Smooth muscle cell of the brain vasculature (primary cell): ENCODE measurements at regions not wholly inside any gene's neighbourhood (a gene's known extent, or its start where the extent isn't known, plus 50 kb on each side); places are given as distances from the start of the nearest gene placed in this dataset.
"Not testable (repeated sequence)": the region's sequence is repeated elsewhere in the genome, so short reads cannot be mapped to it uniquely, and the experiment has no call there.

Experiments used
- DNase-seq: peaks from one replicate; pipeline ENCODE4 v3.0.0-alpha.2; 2012; ENCODE audit warnings: low read depth, low spot score

GRCh38 chr4:30126351-30126750 lies 593.8 kb upstream of the PCDH7 start:
- DNase-seq, result no peak

GRCh38 chr4:30148828-30149227 lies 571.3 kb upstream of the PCDH7 start:
- DNase-seq, result not testable (repeated sequence)

- not testable (repeated sequence) for DNase-seq
Observed at GRCh38 chr4:30149539-30149938, 570.6 kb upstream of the PCDH7 start.

GRCh38 chr4:30153427-30153826 lies 566.7 kb upstream of the PCDH7 start:
- DNase-seq, result no peak

GRCh38 chr4:30160140-30160539 lies 560.0 kb upstream of the PCDH7 start:
- no peak for DNase-seq

GRCh38 chr4:30172416-30172815 lies 547.8 kb upstream of the PCDH7 start:
- no peak for DNase-seq

- DNase-seq, result no peak
Observed at GRCh38 chr4:30181512-30181911, 538.7 kb upstream of the PCDH7 start.

- DNase-seq, result no peak
Observed at GRCh38 chr4:30181918-30182317, 538.3 kb upstream of the PCDH7 start.

- DNase-seq, result no peak
Observed at GRCh38 chr4:30182786-30183185, 537.4 kb upstream of the PCDH7 start.

- DNase-seq, result no peak
Observed at GRCh38 chr4:30191902-30192301, 528.3 kb upstream of the PCDH7 start.

- DNase-seq, result no peak
Observed at GRCh38 chr4:30207389-30207788, 512.8 kb upstream of the PCDH7 start.

GRCh38 chr4:30208731-30209435 lies 511.3 kb upstream of the PCDH7 start:
- DNase-seq, result peak; percentile 2

GRCh38 chr4:30215973-30216372 lies 504.2 kb upstream of the PCDH7 start:
- not testable (repeated sequence) for DNase-seq

- no peak for DNase-seq
Observed at GRCh38 chr4:30245140-30245539, 475.0 kb upstream of the PCDH7 start.

GRCh38 chr4:30256116-30256832 lies 463.9 kb upstream of the PCDH7 start:
- no peak for DNase-seq

GRCh38 chr4:30258949-30259348 lies 461.2 kb upstream of the PCDH7 start:
- DNase-seq, result no peak

- no peak for DNase-seq
Observed at GRCh38 chr4:30262379-30262778, 457.8 kb upstream of the PCDH7 start.

GRCh38 chr4:30264465-30264864 lies 455.7 kb upstream of the PCDH7 start:
- DNase-seq, result no peak

- no peak for DNase-seq
Observed at GRCh38 chr4:30265716-30266115, 454.5 kb upstream of the PCDH7 start.

GRCh38 chr4:30268370-30268769 lies 451.8 kb upstream of the PCDH7 start:
- no peak for DNase-seq

GRCh38 chr4:30269850-30270249 lies 450.3 kb upstream of the PCDH7 start:
- no peak for DNase-seq

- no peak for DNase-seq
Observed at GRCh38 chr4:30281986-30282385, 438.2 kb upstream of the PCDH7 start.

- DNase-seq, result no peak
Observed at GRCh38 chr4:30283336-30283735, 436.8 kb upstream of the PCDH7 start.
